Activated naive CD4-positive, alpha-beta T cell treated with anti-CD3 and anti-CD28 coated beads, Interleukin-2, amount 50 U/mL, for 16 hours (primary cell): ENCODE measurements at regions not wholly inside any gene's neighbourhood (a gene's known extent, or its start where the extent isn't known, plus 50 kb on each side); places are given as distances from the start of the nearest gene placed in this dataset.

ENCODE experiments used
- DNase-seq: peaks from one replicate; pipeline ENCODE4 v3.0.0-alpha.2; 2020

- DNase-seq, result no peak
These were observed 52.0 kb upstream of the TMPRSS2 start for GRCh38 chr21:41559658-41560631.

DNA sequence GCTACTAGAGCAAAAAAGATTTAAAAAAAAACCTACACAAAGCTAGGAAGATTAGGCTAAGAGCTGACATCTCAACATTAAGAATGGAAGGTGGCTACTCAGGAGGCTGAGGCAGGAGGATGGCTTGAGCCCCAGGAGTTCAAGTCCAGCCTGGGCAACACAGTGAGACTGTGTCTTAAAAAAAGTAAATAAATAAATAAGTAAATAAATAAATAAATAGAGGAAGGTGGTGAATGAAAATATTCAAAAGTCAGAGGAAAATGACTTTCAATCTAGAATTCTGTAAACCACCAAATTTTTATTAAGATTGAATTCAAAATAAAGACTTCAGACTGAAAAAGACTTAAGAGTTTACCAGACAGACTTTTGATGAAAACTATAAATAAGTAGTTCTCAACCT, 50.9 kb upstream of the TMPRSS2 start:
- DNase-seq, result no peak

DNA sequence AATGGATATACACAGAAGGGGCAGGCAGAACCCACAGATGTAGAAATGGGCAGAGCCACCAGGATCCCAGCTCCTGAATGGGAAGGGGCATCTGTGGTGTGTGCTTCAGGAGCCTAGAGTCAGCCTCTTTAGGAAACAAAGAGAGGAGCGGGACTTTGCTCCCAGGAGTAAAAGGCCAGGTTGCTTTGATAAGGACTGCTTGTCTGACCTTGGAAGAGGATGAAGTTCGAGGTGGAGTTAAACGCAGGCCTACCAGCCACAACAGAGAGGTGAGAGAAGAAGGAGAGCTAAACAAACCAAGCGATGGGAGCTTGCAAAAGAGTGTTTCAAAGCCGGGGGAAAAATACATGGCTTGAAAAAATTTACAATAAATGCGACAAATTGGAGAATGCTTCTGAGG, 49.9 kb upstream of the TMPRSS2 start:
- DNase-seq, result no peak
